GM21528 (cell line): ENCODE measurements at regions not wholly inside any gene's neighbourhood (a gene's known extent, or its start where the extent isn't known, plus 50 kb on each side); places are given as distances from the start of the nearest gene placed in this dataset.

ENCODE experiments used
- ATAC-seq: cut with Tn5 transposase; IDR thresholded peaks from one replicate; pipeline ENCODE4 v1.9.1; 2021; ENCODE audit warnings: mild to moderate bottlenecking, moderate library complexity; ENCODE audit not compliant: unreplicated experiment, low FRiP score

DNA sequence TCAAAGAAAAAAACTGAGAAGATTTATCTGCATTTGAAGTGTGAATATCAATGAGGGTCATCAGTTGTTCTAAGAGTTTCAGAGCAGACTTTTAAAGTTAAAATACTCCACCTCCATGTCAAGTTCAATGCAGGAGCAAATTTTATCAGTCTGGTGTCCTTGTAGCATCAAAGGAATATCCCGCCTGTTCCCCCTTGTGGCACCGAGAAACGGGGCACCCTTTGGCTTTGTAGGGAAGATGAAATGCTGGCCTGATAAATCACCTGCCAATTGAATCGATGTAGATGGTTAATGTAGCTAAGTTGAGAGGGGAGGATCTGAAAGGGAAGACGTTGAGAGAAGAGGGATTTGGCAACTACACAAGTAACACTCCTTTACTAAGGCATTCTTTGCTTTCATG, 714.5 kb downstream of the EFNA5 start:
- no peak for ATAC-seq

DNA sequence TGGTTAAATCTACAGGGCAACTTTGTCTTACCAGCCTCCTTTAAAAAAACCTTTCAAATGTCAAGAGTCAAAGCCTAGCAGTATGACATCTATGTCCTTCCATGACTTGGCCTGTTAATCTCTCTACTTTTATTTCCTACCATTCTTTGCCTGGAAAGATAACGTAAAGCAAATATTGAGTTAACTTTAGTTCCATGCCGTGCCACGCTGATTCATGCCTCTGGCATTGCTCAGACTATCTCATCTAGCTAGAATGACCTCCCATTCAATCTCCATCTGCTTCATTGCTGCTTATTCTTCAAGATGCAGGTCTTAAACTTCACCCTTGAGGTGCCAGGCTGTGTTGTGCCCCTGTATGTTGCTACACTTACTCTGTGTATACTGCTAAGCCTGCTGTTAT, 729.8 kb downstream of the EFNA5 start:
- ATAC-seq = no peak

DNA sequence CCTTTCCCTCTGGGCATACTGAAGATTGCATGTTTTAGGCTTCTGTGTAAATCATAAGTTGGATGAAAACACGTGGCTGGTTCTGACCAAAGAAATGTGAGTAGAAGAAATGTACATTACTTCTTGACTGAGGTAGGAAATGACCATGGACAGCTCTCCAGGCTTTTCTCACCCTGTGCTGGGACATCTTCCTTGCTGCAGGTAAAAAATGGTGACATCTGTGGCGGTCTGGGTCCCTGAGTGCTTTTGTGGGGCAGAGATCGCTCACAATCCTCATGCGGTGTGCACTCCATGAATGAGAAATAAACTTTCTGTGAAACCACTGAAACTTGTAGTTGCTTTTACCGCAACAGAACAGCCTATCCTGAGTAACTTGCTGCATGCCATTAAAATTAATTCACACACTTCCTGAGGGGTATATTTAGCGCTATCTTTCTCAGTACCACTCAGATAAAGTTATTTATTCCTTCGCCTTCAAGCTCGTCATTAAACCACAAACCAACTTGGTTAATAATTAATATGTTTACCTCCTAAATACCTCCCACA, 730.4 kb downstream of the EFNA5 start:
- no peak for ATAC-seq

DNA sequence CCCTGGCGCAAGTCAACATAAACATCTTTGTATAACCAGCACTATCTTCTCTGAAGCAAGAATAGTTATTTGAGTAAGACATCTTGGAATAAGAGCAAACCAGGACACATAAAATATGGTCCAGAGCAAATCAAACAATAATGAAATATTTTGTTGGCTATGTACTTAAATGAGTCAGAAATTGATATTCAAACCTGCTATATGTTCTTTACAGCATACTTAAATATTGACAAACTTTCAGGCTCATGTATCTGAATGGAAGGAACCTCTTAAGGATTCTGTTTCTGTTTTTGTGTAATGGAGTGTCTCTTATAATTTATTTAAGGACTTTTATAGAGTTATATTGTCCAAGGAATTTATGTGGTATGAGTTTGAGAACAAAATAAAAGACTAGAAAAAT, 747.3 kb downstream of the EFNA5 start:
- ATAC-seq = no peak

DNA sequence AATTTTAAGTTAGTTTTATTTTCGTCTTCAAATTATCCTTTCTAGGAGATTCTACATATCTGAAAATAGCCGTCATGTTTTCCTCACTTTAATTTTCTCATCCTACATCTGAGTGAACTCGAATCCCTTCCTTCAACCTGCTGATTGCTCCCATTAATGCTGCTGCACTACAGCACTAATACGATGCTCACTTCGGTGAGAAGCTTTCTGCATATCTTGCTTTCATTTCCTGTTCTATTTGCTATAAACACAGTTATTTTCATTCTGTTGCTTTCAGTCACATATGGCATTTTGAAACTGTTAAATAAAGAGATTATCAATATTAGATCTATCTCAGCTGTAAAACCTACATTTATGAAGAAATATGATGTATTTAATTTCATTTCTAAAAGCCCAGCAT, 749.2 kb downstream of the EFNA5 start:
- ATAC-seq = no peak

DNA sequence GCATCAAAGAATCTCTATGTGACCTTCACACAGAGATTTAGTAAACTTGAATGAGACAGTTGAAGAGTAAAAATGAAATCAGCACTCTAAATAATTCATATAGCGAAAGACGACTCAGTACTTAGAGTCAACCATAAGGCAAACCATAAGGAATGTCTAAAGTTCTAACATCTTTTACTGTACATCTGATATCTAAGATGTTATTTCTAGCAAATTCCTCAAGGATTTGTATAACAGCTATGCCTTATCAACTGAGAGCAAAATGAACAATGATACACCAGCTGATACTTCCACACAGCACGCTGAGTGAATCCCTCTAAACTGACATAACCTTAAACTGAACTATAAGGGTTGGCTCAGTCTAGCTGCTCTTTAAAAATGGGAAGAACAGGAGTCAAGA, 760.3 kb downstream of the EFNA5 start:
- no peak for ATAC-seq

DNA sequence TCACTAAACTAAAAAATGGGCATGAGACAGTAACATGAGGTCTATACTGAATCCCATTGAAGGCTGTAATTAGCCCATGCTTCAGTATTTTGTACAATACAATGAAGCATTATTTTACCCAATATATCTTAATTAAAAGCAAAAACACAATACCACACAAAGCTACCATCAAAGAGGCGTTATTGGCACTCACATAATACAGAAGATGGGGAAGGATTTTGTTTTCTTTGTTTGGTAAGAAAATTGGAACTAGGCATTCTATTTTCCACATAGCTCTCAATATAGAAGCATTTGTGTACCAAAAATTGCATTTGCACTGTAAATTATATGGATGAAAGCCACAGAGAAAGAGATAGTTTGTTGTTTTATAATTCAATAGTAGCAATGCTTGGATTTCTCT, 761.0 kb downstream of the EFNA5 start:
- ATAC-seq = no peak

DNA sequence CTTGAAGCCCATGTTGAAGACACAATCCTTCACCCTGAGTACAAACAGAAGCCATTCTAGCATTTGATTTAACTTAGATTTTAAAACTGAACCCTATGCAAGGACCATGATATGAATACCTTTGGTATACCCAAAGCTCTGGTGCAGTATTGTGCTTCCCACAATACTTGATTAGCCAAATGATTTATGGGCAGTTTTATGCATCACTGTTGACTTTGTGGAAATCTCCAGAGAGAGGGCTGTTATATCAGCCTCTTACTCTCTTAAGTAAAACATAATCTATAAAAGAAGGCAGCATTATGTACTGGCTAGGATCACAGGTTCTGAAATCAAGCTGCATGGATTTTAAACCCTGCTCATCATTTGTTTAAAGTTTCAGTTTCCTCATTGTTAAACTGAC, 762.8 kb downstream of the EFNA5 start:
- no peak for ATAC-seq

DNA sequence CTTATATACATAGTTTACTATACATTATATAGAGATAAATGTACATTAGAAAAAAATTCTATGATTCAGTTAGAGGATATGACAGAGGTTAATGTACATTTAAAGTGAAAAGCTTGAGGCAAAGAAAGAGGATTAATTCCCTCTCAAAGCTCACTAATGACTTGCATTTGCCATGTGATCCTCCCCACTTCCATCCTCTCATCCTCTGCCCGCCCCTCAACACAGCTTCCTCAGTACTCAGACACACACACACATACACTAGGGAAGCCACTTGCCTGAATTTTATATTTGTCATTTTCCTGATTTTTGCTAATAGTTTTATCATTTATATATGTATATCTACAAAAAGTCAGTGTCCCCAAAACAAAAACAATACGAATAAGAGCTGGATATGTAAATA, 764.5 kb downstream of the EFNA5 start:
- ATAC-seq = no peak

DNA sequence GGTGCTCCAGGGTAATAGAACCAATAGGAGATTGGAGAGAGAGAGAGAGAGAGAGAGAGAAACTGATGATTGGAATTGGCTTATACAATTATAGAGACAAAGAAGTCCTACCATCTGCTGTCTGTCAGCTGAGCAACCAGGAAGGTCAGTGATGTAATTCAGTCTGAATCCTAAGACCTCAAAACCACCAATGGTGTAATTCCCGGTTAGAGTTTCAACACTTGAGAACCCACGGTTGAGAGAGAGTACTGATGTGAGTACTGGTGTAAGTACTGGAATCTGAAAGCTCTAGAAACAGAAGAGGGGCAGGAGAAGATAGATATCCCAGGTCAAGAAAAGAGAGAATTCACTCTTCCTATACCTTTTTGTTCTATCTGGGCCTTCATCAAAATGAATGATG, 775.8 kb downstream of the EFNA5 start:
- no peak for ATAC-seq

DNA sequence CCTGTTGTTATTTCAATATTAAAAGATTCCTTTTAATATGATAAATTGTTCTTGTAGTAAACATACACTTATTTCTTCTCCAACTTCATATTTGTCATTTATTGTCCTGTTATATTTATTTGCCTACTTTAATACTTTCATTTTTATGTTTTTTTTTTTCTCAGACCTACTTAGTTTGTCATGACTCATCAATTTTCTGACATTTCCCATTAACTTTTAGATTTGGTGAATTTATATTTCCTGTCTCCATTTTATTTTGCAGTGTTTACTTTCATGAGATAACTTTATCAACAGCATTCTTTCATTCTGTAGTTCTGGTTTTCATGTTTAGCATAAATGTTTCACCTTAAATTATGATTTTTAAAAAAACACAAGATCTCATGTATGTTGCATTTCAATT, 788.7 kb downstream of the EFNA5 start:
- no peak for ATAC-seq

DNA sequence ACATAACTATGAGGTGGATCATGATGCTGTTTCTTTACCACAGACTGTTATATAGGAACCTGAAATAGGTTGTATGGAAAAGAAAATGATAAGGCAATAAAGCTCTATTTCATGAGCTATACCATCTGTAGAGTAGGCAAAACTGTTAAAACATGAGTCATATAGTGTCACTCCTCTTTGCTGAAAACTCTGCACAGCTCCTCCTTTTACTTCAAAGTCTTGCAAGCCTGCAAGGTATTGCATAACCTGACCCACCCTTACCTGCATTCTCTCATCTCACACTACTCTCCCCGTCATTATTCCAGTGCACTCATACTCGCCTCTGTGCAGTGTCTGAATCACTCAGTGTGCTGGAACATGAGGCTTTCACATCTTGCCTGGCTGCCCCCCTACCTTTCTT, 790.1 kb downstream of the EFNA5 start:
- ATAC-seq = no peak

DNA sequence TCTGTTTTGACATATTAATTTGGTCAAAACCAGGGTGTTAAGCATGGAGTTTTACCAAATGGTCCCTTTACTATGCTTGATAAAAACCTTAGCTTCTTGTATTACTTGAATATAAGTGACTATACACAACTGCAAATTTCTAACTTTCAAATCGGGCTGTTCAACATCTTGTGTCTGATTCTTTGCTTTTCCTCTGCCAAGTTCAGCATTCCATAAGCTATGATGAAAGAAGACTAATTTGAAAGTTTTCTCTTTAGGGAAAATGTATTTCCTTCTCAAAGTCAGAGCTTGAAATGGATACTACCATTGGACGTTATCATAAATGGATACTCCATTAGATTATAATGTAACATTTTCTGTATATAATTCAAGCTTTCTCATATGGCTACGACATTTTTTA, 792.9 kb downstream of the EFNA5 start:
- no peak for ATAC-seq

DNA sequence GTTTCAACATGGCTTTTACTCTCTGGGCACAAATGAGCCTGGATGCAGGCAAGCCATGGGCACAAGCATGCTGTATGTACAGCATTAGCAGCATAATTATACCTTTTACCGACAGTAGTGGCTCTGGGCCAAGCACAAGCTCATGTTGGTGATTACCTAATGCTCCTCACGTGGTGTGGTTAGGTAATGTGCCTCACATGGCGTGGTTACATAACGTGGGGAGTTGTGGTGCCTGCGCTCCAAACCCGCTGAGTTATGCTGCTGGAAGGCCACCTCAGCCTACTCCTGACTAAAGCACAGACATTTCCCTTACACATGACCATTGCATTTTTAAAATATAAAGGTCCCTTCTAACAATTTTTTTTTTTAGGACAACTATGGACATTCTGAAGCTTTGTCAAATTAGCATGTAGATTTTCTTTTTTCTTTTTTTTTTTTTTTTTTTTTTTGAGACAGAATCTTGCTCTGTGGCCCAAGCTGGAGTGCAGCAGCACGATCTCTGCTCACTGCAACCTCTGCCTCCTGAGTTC, 794.0 kb downstream of the EFNA5 start:
- no peak for ATAC-seq

DNA sequence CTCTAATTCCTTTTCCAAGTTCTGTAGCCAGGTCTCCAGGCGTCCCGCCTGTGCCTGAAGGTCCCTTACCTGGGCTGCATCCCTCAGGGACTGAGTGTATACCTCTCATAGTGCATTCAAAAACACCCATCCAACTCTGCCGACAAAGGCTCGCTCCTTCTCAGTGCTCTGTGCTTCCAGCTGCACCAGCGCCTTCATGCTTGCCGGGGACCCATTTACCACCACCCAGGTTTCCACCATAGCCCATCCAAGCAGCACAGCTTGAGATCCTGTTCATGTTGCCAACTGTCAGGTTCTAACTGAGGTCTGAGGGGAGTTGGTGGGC, 794.5 kb downstream of the EFNA5 start:
- no peak for ATAC-seq

DNA sequence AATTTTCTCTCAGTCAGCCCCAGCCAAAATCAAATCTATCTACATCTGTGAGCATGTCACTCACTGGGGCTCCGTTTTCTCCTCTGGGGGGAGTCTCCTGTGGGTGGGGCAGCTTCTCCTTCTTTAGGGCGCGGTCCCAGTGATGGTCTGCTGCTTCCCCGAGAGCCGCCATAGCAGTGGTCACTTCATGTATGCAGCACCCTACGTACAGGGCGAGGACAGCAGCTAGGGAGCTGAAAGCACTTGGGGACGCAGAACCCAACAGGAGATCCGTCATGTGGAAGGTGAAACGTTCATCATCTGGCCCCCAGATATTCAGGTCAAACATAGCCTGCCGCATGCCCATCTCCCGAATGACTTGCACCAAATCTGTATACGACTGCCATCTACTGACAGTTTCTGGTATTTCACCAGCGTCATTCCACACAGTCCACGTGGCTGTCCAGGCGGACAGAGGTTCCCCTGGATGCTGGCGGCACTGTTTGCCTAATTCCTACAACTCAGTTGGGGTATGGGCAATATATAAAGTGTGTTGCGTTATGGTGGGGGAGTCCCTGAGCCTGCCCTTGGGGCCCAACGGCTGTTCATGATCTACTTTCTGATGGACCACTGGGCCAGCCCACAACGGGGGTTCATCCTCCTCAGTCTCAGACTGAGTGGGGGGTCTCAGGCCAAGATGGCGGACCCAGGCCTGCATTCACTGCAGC, 795.0 kb downstream of the EFNA5 start:
- ATAC-seq = no peak

DNA sequence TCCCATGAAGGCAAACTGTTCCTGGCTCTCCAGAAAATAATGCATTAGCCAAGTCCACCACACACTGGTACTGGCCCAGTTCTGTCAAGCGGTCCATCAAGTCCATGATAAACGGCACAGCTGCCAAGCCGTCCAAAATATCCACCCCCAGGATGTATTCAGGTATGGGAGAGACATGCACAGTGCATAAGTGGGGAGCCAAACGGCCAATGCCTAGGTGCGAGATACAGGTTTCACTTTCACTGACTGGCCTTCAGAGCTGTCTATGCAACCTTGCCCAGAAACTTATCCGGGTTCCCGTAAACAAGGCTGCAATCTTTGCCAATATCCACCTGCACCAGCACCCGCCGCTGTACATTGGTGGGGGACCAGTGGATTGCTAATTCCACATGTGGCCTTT, 795.8 kb downstream of the EFNA5 start:
- no peak for ATAC-seq

DNA sequence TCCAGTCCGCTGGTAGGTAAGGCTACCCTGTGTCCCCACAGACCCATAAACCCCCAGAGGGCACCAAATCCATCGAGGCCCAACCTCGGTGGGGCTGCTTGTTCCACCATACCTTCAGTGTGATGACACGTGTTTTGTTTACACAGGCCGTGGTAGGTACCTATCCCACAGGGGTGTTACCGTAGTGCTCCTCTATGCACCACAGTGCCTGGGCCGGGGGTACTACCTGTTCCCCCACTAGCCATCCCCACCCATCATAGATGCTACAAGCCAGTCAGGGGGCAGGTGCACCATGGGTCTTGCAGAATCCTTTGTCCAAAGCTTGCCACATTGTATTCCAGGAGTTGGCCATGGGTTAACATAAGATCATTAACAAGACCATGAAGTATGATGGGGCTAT, 796.2 kb downstream of the EFNA5 start:
- no peak for ATAC-seq

DNA sequence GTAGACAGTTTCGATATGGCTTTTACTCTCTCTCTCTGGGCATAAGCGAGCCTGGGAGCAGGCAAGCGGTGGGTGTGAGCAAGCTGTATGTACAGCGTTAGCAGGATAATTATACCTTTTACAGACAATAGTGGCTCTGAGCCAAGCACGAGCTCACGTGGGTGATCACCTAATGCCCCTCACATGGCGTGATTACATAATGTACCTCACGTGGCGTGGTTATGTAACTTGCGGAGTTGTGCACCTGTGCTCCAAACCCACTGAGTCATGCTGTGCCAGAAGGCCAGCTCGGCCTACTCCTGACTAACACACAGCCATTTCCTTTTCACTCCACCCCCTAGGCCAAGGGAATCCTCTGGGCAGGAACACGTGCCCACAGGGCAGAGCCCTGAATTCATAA, 797.2 kb downstream of the EFNA5 start:
- no peak for ATAC-seq

DNA sequence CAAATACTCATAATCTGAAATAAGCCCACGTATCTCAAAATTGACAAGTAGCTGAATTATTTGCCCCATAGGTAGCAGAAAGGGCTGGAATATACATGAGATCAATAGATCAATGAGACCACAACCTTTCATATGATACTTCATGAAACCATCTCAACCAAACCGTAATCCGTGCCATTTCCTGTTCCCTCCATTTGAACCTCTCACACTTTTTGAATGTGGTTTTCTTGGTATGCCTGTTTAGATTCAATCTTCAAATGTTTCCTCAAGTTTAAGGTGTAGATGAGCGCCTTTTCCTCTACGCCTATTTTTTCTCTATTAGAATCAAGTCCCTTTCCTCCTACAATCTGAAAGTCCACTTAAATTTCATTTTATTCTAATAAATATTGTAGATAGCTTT, 805.5 kb downstream of the EFNA5 start:
- ATAC-seq = no peak

DNA sequence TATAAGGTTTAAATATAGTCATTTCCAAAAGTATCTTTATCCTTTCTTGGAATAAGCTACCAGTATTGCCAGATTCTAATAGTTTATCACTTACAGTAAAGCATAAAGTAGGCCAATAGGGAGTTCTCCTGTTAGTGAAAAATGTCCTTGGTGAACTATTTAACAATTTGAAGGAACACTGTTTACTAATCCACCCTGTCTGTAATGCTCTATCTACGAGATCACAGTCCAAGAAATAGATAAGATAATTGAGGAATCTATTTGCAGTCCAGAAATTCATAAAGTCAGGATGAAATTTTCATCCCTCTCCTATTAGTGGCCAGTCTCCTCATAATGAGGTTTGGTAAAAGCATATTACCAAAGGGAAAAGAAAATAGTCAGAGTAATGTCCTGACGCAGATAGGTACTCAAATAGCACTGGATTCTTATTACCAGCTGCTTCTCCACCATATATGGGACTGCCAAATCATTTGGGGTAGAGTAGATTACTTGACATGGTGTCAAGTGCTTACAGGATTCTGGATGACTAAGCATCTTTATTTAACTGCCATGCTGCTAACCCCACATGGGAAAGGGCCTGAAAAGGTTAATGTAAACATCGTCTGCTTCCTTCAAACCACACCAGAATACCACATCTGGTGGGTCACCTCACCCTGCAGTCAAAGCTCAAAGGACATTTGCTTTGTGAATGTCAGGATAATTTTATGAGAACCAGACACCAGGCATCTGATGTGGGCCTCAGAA, 808.1 kb downstream of the EFNA5 start:
- no peak for ATAC-seq
